GM21576 (cell line): ENCODE measurements at regions not wholly inside any gene's neighbourhood (a gene's known extent, or its start where the extent isn't known, plus 50 kb on each side); places are given as distances from the start of the nearest gene placed in this dataset.

Experiments
- ATAC-seq: cut with Tn5 transposase; IDR thresholded peaks from one replicate; pipeline ENCODE4 v1.9.1; 2021; ENCODE audit warnings: mild to moderate bottlenecking, moderate library complexity; ENCODE audit not compliant: unreplicated experiment

DNA sequence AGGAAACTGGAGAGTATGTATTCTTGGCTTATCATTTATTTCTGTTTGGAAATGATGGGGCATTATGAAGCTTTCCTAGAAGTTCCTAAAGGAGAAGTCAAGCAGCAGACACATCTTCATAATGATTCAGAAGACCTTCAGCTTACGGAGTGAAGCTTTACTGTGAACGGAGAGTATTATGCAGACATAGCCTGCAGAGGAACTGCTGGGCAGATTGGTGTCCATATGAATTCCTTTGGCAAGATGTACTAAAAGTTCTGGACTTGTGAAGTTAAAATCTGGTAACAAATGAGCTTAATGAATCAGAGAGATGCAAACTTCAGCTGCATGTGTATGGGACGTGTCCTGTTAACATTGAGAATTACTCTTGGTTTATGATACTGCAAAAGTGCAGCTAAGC, 60.1 kb downstream of the NABP1 start:
- no peak for ATAC-seq

DNA sequence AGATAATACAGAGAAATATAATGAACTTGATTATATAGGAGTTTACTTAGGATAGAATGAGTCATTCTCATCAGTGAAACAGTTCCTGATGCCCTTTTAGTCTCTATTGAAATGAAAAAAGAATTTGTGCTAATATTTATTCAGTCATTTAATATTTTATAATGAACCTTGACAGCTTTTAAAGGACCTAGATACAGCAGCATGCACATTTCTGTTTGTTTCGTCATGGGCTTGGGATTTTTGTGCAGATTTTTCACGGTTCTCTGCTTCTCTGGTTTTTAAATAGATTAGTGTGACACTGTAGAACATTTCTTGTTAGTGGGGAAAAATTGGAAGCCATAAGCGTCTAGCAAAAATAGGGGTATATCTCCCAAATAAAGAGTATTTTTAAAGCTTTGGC, 60.7 kb downstream of the NABP1 start:
- no peak for ATAC-seq

GRCh38 chr2:191739194-191739593, 61.3 kb downstream of the NABP1 start:
- no peak for ATAC-seq

DNA sequence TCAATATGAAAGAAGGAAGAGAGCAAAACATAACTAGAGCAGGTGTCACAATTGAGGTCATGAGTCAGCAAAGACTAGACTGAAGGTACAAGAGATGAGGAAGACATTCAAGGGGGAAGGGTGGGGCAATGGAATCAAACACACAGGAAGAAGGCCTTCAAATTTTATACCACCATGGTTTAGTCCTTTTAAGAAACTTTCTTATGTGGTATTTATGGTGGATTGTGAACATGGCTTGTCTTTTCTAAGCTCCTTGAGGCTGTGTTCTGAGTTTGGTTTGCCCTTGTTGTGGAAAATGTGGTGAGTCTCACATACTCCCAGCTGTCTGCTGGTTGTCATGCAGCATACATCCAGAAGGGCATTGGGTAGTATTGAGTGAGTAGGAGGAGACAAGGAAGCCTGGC, 62.1 kb downstream of the NABP1 start:
- peak; percentile 89 for ATAC-seq

DNA sequence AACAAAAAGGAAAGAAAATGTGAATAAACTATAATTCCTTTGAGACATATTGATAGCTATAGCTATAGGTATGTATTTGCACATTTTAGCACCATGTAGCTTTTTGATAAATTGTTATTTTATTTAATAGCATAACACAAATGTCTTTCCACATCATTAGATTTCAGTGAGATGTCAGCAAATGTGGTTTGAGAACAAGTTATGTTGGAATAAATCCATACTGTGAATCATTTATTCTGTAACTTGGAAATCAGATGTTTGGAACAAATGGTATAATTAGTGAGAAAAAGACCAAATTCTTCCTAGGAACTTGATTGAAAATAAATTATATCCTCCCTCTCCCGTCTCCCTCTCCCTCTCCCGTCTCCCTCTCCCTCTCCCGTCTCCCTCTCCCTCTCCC, 62.8 kb downstream of the NABP1 start:
- ATAC-seq: no peak

GRCh38 chr2:191746346-191747169, 68.6 kb downstream of the NABP1 start:
- no peak for ATAC-seq

DNA sequence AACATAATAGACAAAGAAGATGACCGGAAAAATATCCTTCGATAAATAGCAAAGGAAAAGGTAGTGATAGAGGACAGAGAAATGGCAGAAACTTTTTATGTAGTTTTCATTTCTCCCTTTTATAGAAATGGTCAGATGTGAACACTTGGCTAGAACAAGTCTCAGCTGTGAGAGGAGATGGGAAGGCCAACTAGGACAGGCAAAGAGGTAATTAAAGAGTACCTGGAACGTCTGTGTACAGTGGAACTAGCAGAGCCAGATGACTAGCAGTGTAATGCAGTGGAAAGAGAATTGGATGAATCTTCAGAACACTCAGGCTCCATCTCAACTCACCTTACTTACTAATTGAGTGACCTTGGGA, 69.2 kb downstream of the NABP1 start:
- no peak for ATAC-seq

- ATAC-seq: peak; percentile 10
These were observed 70.1 kb downstream of the NABP1 start for GRCh38 chr2:191748059-191748461.

DNA sequence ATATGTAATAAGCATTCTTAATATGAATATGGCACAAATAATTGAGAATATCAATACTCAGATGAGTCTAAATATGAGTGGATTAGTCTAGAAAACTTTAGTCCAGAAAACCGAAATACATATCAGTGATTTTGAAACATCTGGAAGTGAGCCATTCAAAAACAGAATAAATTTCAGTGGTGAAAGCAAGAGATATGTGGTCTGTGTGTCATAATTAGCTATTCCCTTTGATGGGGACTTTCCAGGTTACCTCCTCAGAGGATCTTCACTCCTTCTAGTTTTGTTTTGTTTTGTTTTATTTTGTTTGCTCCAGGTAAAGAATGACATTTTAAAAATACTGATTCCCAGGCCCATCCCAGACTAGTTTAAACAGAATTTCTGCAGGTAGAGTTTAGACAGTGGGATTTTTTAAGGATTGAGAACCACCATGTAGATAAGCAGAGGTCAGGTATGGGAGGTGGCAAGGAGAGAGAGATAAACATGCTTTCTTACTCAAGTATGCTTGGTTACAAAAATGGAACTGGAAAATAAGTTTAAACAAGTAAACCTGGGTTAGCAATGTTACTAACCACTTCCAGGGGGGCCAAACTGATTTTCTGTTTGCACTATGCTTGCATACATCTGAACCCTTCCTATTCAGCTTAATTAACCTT, 70.7 kb downstream of the NABP1 start:
- ATAC-seq: peak; percentile 79

GRCh38 chr2:191749181-191749540, 71.2 kb downstream of the NABP1 start:
- ATAC-seq: peak; percentile 8

DNA sequence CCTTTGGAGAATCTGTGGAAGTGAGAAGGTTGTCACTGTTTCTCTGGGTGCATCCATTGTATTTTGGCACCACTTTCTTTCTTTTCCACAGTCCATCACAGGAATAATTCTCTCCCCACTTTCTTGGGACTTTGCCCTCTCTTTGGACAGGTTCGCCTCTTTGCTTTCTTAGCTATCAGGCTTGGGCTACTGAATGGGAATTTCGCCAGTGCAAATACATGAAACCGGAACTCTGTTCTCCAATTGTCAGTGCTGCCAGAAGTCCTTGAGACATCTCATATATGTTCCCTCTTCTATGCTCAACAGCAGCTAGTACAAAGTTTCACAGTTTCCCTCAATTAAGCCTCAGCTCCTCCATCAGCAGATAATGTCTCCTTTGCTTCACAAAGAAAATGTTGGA, 76.2 kb downstream of the NABP1 start:
- ATAC-seq: no peak

DNA sequence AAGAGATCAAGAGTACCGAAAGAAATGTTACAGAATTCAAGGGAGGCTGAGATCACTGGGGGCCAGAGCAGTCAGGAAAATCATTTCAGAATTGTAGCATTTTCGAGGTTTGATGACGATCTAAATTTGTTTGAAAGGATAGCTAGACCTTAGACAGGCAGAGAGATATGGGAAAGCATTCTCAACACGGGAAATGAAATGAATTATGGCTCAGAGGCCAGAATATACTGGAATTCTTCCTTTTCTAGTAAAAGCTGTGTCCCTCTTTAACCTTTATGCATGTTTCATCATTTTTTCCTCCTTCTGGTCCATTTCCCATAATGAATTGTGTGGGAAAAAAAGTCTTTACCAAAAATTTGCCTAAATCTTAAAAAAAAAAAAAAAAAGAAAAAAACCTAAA, 78.8 kb downstream of the NABP1 start:
- no peak for ATAC-seq

DNA sequence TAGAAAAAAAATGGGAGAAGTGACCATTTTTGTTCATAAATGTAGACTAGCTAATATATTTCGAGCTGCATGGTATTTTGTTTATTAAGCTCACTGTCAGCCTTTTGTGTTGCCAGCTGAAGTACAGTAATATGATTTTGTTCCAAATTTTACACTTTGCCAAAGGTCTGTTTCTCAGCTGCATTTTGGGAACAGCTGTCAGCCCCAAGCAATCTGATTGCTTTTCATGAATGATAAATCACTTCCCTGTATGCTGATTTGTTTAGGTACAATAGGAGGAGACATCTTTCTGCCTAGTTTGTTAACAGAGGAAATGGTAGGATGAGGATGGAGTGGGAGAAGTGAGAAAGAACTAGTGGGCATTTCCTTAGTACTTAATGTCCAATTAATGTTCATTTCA, 79.3 kb downstream of the NABP1 start:
- no peak for ATAC-seq

DNA sequence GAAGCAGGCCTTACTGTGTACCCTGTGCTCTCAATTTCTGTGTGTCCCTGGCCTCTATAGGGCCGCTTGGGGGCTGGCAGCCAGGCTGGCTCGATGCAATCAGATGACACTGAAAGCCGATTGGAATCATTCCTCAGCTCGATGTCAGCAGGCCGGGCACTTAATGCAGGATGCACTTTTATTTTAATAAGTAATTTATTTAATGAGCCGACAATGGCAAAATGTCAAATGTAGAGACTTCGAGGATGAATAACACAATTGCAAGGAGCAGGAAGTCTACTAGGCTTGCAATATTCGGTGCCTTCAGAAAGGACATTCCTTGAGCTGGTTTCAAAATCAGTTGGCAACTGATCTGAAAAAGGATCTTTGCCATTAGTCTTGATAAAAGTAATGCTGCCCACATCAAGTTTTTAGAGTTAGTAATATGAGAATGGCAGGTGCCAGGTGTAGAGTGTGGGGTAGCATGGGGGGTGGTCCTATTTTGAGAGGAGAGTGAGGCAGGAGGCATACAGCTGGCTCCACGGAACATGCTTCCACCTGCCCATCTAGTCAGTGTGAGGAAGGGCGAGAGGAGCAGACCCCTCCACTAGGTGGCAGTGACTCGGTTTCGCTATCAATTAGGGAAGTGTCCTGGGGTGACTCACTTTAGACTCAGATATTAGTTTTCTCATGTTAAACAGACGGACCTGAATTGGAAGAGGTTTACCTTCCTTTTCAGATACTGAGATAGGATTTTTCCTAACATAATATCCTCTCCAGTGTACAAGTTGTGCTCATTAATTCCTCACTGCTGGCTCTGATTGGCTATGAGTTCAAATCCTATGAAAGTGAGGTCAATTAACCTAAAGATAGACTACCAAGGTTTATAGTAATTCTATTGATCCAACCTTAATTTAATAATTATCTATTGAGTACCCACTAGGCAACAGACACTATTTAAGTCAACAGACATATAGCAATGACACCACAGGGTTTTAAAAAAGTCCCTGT, 80.9 kb downstream of the NABP1 start:
- ATAC-seq: peak; percentile 100

GRCh38 chr2:191759680-191760079, 81.7 kb downstream of the NABP1 start:
- ATAC-seq: no peak

DNA sequence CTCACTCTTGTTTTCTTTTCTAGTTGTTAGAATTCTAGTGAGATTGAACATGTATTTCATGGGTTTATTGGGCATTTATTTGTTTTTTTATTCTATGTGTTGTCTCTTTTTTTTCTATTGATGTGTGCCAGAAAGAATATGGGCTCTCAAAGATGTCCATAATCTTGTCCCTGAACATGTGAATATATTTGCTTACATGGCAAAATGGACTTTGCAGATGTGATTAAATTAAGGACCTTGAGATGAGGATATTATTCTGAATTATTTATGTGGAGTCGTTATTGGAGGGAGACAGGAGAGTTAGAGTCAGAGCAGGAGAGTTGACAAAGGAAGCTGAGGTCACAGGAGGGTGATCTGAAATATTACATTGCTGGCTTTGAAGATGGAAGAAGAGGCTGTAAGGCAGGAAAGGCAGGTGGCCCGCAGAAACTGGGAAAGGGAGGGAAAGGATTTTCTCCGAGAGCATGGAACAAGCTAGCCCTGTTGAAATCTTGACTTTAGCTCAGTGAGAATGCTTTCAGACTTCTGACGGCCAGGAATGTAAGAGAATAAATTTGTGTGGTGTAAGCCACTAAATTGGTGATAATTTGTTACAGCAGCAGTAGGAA, 82.8 kb downstream of the NABP1 start:
- ATAC-seq: no peak

DNA sequence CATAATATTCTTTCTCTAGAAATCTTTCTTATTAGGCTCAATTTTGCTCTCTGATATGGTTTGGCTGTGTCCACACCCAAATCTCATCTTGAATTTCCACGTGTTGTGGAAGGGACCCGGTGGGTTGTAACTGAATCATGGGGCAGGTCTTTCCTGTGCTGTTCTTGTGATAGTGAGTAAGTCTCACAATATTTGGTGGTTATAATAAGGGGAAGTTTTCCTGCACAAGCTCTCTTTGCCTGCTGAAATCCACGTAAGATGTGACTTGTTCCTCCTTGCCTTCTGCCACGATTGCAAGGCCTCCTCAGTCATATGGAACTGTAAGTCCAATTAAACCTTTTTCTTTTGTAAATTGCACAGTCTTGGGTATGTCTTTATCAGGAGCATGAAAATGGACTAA, 73.8 kb downstream of the CAVIN2 start:
- ATAC-seq: no peak

DNA sequence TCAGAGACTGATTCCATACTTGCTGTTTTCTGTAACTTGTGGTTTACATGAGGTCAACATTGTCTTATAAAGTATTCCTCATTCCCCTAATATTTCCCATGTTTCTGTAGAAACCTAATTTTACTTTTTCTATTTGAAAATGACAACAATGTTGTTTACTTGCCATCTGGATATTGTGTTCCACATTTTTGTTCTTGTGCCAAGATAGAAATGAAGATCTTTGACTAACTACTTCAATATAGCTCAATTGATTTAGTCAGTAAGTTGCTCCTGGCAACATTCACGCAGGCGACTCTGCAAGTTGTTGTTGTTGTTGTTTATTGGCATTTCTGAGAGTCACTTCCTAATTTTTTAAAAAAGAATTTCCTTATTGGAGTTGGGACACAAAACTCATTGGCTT, 69.5 kb downstream of the CAVIN2 start:
- no peak for ATAC-seq

GRCh38 chr2:191778041-191778440, 68.8 kb downstream of the CAVIN2 start:
- ATAC-seq: no peak

DNA sequence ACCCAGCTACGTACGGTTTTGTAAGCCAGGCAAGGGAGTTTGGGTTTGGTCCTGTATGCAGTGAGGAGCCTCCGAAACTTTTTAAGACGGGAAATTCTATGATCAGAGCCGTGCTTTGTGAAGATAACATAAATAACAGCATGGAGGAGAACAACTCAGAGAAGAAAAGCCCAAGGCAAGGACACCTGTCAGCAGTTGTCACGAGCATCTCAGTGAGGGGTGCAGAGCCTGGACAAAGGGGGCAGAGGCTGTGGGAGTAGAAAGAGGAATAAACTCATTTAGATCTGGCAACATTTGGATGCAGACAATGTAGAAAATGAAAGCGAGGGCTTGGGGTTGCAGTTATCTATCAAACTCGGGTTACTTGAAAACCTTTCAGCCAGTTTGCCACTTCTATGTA, 64.5 kb downstream of the CAVIN2 start:
- ATAC-seq: no peak

GRCh38 chr2:191783416-191783815, 63.5 kb downstream of the CAVIN2 start:
- no peak for ATAC-seq
